IMR-90 (cell line): ENCODE measurements at regions not wholly inside any gene's neighbourhood (a gene's known extent, or its start where the extent isn't known, plus 50 kb on each side); places are given as distances from the start of the nearest gene placed in this dataset.

ENCODE experiments used
- ATAC-seq: fragments of 200-7000 bp; cut with Tn5 transposase; 2 replicates; pipeline ENCODE4 v1.9.1; 2020; ENCODE audit warnings: low read depth, mild to moderate bottlenecking, moderate library complexity
- BruUV-seq: library from RNA; stranded (reverse); fragments of 400-500 nt; replicated peaks from 2 replicates; lab custom pipeline; 2021; lab: Mats Ljungman, UMichigan
- CTCF ChIA-PET: fragments of 300-600 bp; formaldehyde crosslinking; extraction: SDS; loops from one replicate; lab custom pipeline; 2021; ENCODE audit warnings: antibody characterized with exemption; lab: Yijun Ruan, JAX
- POLR2A ChIA-PET: fragments of 300-600 bp; sonication (Branson Sonifier 250); formaldehyde crosslinking; loops from one replicate; lab custom pipeline; 2022; ENCODE audit warnings: antibody characterized with exemption; ENCODE audit not compliant: unreplicated experiment; lab: Charles Lee
- DNase-seq: peaks from one replicate; pipeline ENCODE4 v3.0.0; 2013
- H2AFZ ChIP-seq: replicated peaks from 2 replicates; pipeline ENCODE3; 2013; ENCODE audit warnings: low read length, mild to moderate bottlenecking; ENCODE audit not compliant: poor library complexity
- H2AK5ac ChIP-seq: 2 replicates; pipeline ENCODE4 v1.6.1; 2013; ENCODE audit warnings: low read depth, low read length, inconsistent platforms
- H2AK9ac ChIP-seq: replicated peaks from 2 replicates; pipeline ENCODE3; 2013; ENCODE audit warnings: mild to moderate bottlenecking, low read depth, low read length, moderate library complexity; ENCODE audit not compliant: poor library complexity
- H2BK120ac ChIP-seq: 2 replicates; pipeline ENCODE4 v1.6.1; 2013; ENCODE audit warnings: low read depth, low read length, inconsistent platforms
- H2BK15ac ChIP-seq: 3 replicates; pipeline ENCODE4 v1.6.1; 2013; ENCODE audit warnings: low read depth, low read length, inconsistent platforms
- H2BK20ac ChIP-seq: 2 replicates; pipeline ENCODE4 v1.6.1; 2013; ENCODE audit warnings: low read depth, mild to moderate bottlenecking, inconsistent platforms, low read length, moderate library complexity
- H2BK5ac ChIP-seq: 2 replicates; pipeline ENCODE4 v1.6.1; 2013; ENCODE audit warnings: mild to moderate bottlenecking, low read depth, low read length, inconsistent platforms; ENCODE audit not compliant: poor library complexity, severe bottlenecking
- H3K14ac ChIP-seq: replicated peaks from 2 replicates; pipeline ENCODE4 v1.6.1; 2013; ENCODE audit warnings: low read depth, low read length, inconsistent platforms
- H3K18ac ChIP-seq: 2 replicates; pipeline ENCODE4 v1.6.1; 2013; ENCODE audit warnings: low read depth, low read length, control low read depth
- H3K23ac ChIP-seq: 2 replicates; pipeline ENCODE4 v1.6.1; 2013; ENCODE audit warnings: low read depth, low read length, inconsistent platforms
- H3K27ac ChIP-seq: 2 replicates; pipeline ENCODE4 v1.5.1; 2013; ENCODE audit warnings: mild to moderate bottlenecking, control low read depth, low read length; ENCODE audit not compliant: insufficient read depth
- H3K27me3 ChIP-seq: 2 replicates; pipeline ENCODE4 v1.6.1; 2013; ENCODE audit warnings: low read length; ENCODE audit not compliant: control insufficient read depth, insufficient read depth
- H3K36me3 ChIP-seq: 2 replicates; pipeline ENCODE4 v1.6.1; 2013; ENCODE audit warnings: low read length, mixed read lengths; ENCODE audit not compliant: control insufficient read depth, insufficient read depth
- H3K4ac ChIP-seq: 2 replicates; pipeline ENCODE4 v1.6.1; 2013; ENCODE audit warnings: low read depth, low read length, inconsistent platforms
- H3K4me1 ChIP-seq: 2 replicates; pipeline ENCODE4 v1.6.1; 2013; ENCODE audit warnings: low read length, mixed read lengths; ENCODE audit not compliant: control insufficient read depth, insufficient read depth
- H3K4me2 ChIP-seq: 2 replicates; pipeline ENCODE4 v1.6.1; 2013; ENCODE audit warnings: low read depth, mild to moderate bottlenecking, control low read depth, low read length, moderate library complexity
- H3K4me3 ChIP-seq: 2 replicates; pipeline ENCODE4 v1.5.1; 2013; ENCODE audit warnings: low read depth, mild to moderate bottlenecking, control low read depth, low read length, moderate library complexity; ENCODE audit not compliant: insufficient read depth
- H3K56ac ChIP-seq: 2 replicates; pipeline ENCODE4 v1.6.1; 2013; ENCODE audit warnings: low read length, inconsistent platforms; ENCODE audit not compliant: insufficient read depth; ENCODE audit errors: extremely low read depth
- H3K79me1 ChIP-seq, 2 experiments: 2 replicates each; pipeline ENCODE4 v1.6.1; 2013; ENCODE audit warnings: low read length in 2 of 2, inconsistent platforms in 1 of 2, low read depth in 1 of 2
- H3K9ac ChIP-seq: 2 replicates; pipeline ENCODE4 v1.6.1; 2013; ENCODE audit warnings: low read depth, low read length, control low read depth
- H3K9me1 ChIP-seq: 2 replicates; pipeline ENCODE4 v1.6.1; 2013; ENCODE audit warnings: low read length, inconsistent platforms; ENCODE audit not compliant: insufficient read depth
- H3K9me3 ChIP-seq: 2 replicates; pipeline ENCODE4 v1.6.1; 2013; ENCODE audit warnings: low read length; ENCODE audit not compliant: control insufficient read depth, insufficient read depth
- H4K20me1 ChIP-seq: 2 replicates; pipeline ENCODE4 v1.6.1; 2013; ENCODE audit warnings: low read length, inconsistent platforms; ENCODE audit not compliant: insufficient read depth
- H4K5ac ChIP-seq: 2 replicates; pipeline ENCODE4 v1.6.1; 2013; ENCODE audit warnings: mild to moderate bottlenecking, low read depth, low read length, control low read depth
- H4K8ac ChIP-seq, 2 experiments: 2 replicates each; pipeline ENCODE4 v1.6.1; 2013; ENCODE audit warnings: low read depth in 2 of 2, low read length in 2 of 2, control low read depth in 1 of 2, inconsistent platforms in 1 of 2
- H4K91ac ChIP-seq: 2 replicates; pipeline ENCODE4 v1.6.1; 2013; ENCODE audit warnings: low read depth, low read length, inconsistent platforms; ENCODE audit not compliant: insufficient read depth
- BHLHE40 ChIP-seq: fragments of 150-350 bp; IDR thresholded peaks from 2 replicates; pipeline ENCODE4 v1.6.1; 2016; ENCODE audit warnings: mild to moderate bottlenecking, low read depth, low read length
- CEBPB ChIP-seq: IDR thresholded peaks from 2 replicates; pipeline ENCODE4 v1.6.1; 2012; ENCODE audit warnings: low read depth, low read length, improper control_type of control experiment
- CHD1 ChIP-seq: IDR thresholded peaks from 2 replicates; pipeline ENCODE4 v1.6.1; 2012; ENCODE audit warnings: low read depth, low read length, improper control_type of control experiment
- FOS ChIP-seq: fragments of 150-350 bp; IDR thresholded peaks from 2 replicates; pipeline ENCODE4 v1.6.1; 2016; ENCODE audit warnings: low read depth, low read length
- MAFK ChIP-seq: IDR thresholded peaks from 2 replicates; pipeline ENCODE4 v1.6.1; 2012; ENCODE audit warnings: low read depth, low read length, improper control_type of control experiment
- MAZ ChIP-seq: IDR thresholded peaks from 2 replicates; pipeline ENCODE4 v1.6.1; 2012; ENCODE audit warnings: low read depth, mild to moderate bottlenecking, low read length, improper control_type of control experiment, moderate library complexity, borderline replicate concordance
- MXI1 ChIP-seq: IDR thresholded peaks from 2 replicates; pipeline ENCODE4 v1.6.1; 2012; ENCODE audit warnings: low read depth, mild to moderate bottlenecking, low read length, moderate library complexity, borderline replicate concordance
- NFE2L2 ChIP-seq: fragments of 150-350 bp; IDR thresholded peaks from 2 replicates; pipeline ENCODE4 v1.6.1; 2016; ENCODE audit warnings: low read depth, mild to moderate bottlenecking, low read length
- POLR2A ChIP-seq: IDR thresholded peaks from 2 replicates; pipeline ENCODE4 v1.6.1; 2012; ENCODE audit warnings: mild to moderate bottlenecking, low read depth, low read length
- RAD21 ChIP-seq: IDR thresholded peaks from 2 replicates; pipeline ENCODE4 v1.6.1; 2012; ENCODE audit warnings: low read length, improper control_type of control experiment
- RCOR1 ChIP-seq: IDR thresholded peaks from 2 replicates; pipeline ENCODE4 v1.6.1; 2012; ENCODE audit warnings: mild to moderate bottlenecking, low read length, improper control_type of control experiment; ENCODE audit not compliant: insufficient replicate concordance
- RFX5 ChIP-seq: IDR thresholded peaks from 2 replicates; pipeline ENCODE4 v1.8.0; 2012; ENCODE audit warnings: low read depth, mild to moderate bottlenecking, low read length, moderate library complexity
- SMC3 ChIP-seq: fragments of 150-350 bp; IDR thresholded peaks from 2 replicates; pipeline ENCODE4 v1.6.1; 2016; ENCODE audit warnings: low read depth, mild to moderate bottlenecking, antibody characterized with exemption, low read length, moderate library complexity
- WGBS, 2 experiments: methylation state at CpG; one replicate each; pipeline versions ENCODE4 v1.1.5 to v1.1.7; 2013; ENCODE audit warnings: missing lambda C conversion rate in 2 of 2; ENCODE audit not compliant: insufficient read length in 1 of 2; ENCODE audit errors: extremely low coverage in 2 of 2; 5-methylcytosine and 5-hydroxymethylcytosine counted together
- dilution Hi-C: fragments of 300-500 bp; cut with HindIII; formaldehyde crosslinking; loops from one replicate; pipeline ENCODE4 v1.14.3; 2018; ENCODE audit warnings: low sequenced_read_pairs; ENCODE audit not compliant: unreplicated experiment
- in situ Hi-C: fragments of 300-500 bp; cut with MboI; formaldehyde crosslinking; loops from 3 replicates; pipeline ENCODE4 v1.14.3; 2019; ENCODE audit warnings: low sequenced_read_pairs, inconsistent platforms, mixed read lengths
- intact Hi-C: fragments of 100-400 bp; cut with micrococcal nuclease; formaldehyde crosslinking; loops from 2 replicates; pipeline ENCODE4 v1.10.0; 2022
- TF ChIP-seq, protein P1 (sequence below): conservative IDR thresholded peaks from 2 replicates; pipeline ENCODE4 v1.5.1; 2012; ENCODE audit warnings: mild to moderate bottlenecking, low read depth, low read length, improper control_type of control experiment
- TF ChIP-seq, protein P2 (sequence below): fragments of 150-350 bp; IDR thresholded peaks from 2 replicates; pipeline ENCODE4 v1.6.1; 2017; ENCODE audit warnings: mild to moderate bottlenecking, antibody characterized with exemption, low read length, low read depth
- TF ChIP-seq, protein P3 (sequence below): fragments of 150-350 bp; IDR thresholded peaks from 2 replicates; pipeline ENCODE4 v1.6.1; 2016; ENCODE audit warnings: low read depth, mild to moderate bottlenecking, low read length, moderate library complexity, borderline replicate concordance

DNA sequence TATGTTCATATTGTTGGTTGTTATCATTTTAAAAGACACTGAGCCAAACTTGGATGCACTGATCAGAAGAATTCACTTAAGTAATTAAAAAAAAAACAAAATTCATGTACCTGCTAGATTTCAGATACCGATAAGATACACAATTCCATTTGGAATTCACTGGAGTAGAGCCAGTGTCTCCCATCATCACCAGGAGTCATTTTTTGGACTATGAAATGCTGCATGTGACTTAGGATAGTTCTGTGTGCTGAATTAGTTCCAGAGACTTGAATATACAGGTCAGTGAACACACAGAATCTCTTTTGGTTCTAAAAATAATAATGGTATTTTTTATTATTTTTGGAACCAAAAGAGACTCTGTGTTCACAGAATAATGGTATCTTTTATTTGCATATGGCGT lies 482.6 kb upstream of the PIK3R1 start:
- no peak overlapping the region for H3K4ac ChIP-seq
- dilution Hi-C loops (no loop called here), in situ Hi-C loops (no loop called here), intact Hi-C loops (no loop called here)
- H3K27ac ChIP-seq: no peak overlapping the region
- H2BK5ac ChIP-seq: no peak overlapping the region
- no peak overlapping the region for H2BK15ac ChIP-seq
- H2BK20ac ChIP-seq: no peak overlapping the region
- no peaks in the 10 kb centered on the region for H3K9me1 ChIP-seq
- BruUV-seq: no TSS peak
- no peak overlapping the region for H3K23ac ChIP-seq
- no peak overlapping the region for H4K5ac ChIP-seq
- H3K27me3 ChIP-seq: no peaks in the 10 kb centered on the region
- H3K36me3 ChIP-seq: no peaks in the 10 kb centered on the region
- no peak overlapping the region for H2AK5ac ChIP-seq
- H3K9ac ChIP-seq: no peak overlapping the region
- DNase-seq (no peak), ATAC-seq (no peak)
- H2BK120ac ChIP-seq: no peak overlapping the region
- no peak overlapping the region for H4K8ac ChIP-seq
- H3K4me2 ChIP-seq: no peak overlapping the region
- H2AFZ ChIP-seq: no peak overlapping the region
- POLR2A ChIA-PET: no interaction called here
- no peak overlapping the region for H2AK9ac ChIP-seq
- H3K56ac ChIP-seq: no peak overlapping the region
- no peaks in the 10 kb centered on the region for H4K20me1 ChIP-seq
- no peak overlapping the region for H3K18ac ChIP-seq
- no peak overlapping the region for H4K91ac ChIP-seq
- no peaks in the 10 kb centered on the region for H3K4me1 ChIP-seq
- H3K14ac ChIP-seq: no peak overlapping the region
- H3K79me1 ChIP-seq: no peaks in the 10 kb centered on the region
- no CpG with 5 or more reads among the region's 2 CpGs for WGBS, 2 experiments
- TF ChIP-seq POLR2A (no peak), RFX5 (no peak), MAZ (no peak), FOS (no peak), MXI1 (no peak), BHLHE40 (no peak), SMC3 (no peak), RAD21 (no peak), CHD1 (no peak), MAFK (no peak), CEBPB (no peak), RCOR1 (no peak), NFE2L2 (no peak)
- TF ChIP-seq, protein P1, sequence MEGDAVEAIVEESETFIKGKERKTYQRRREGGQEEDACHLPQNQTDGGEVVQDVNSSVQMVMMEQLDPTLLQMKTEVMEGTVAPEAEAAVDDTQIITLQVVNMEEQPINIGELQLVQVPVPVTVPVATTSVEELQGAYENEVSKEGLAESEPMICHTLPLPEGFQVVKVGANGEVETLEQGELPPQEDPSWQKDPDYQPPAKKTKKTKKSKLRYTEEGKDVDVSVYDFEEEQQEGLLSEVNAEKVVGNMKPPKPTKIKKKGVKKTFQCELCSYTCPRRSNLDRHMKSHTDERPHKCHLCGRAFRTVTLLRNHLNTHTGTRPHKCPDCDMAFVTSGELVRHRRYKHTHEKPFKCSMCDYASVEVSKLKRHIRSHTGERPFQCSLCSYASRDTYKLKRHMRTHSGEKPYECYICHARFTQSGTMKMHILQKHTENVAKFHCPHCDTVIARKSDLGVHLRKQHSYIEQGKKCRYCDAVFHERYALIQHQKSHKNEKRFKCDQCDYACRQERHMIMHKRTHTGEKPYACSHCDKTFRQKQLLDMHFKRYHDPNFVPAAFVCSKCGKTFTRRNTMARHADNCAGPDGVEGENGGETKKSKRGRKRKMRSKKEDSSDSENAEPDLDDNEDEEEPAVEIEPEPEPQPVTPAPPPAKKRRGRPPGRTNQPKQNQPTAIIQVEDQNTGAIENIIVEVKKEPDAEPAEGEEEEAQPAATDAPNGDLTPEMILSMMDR: no peak
- TF ChIP-seq, protein P2, sequence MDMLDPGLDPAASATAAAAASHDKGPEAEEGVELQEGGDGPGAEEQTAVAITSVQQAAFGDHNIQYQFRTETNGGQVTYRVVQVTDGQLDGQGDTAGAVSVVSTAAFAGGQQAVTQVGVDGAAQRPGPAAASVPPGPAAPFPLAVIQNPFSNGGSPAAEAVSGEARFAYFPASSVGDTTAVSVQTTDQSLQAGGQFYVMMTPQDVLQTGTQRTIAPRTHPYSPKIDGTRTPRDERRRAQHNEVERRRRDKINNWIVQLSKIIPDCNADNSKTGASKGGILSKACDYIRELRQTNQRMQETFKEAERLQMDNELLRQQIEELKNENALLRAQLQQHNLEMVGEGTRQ: no peak
- TF ChIP-seq, protein P3, sequence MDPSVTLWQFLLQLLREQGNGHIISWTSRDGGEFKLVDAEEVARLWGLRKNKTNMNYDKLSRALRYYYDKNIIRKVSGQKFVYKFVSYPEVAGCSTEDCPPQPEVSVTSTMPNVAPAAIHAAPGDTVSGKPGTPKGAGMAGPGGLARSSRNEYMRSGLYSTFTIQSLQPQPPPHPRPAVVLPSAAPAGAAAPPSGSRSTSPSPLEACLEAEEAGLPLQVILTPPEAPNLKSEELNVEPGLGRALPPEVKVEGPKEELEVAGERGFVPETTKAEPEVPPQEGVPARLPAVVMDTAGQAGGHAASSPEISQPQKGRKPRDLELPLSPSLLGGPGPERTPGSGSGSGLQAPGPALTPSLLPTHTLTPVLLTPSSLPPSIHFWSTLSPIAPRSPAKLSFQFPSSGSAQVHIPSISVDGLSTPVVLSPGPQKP: no peak
- H3K9me3 ChIP-seq: no peaks in the 10 kb centered on the region
- CTCF ChIA-PET: no interaction called here
- H3K4me3 ChIP-seq: no peak overlapping the region
